ENCODE measurements at regions not wholly inside any gene's neighbourhood (a gene's known extent, or its start where the extent isn't known, plus 50 kb on each side); places are given as distances from the start of the nearest gene placed in this dataset.

DNA sequence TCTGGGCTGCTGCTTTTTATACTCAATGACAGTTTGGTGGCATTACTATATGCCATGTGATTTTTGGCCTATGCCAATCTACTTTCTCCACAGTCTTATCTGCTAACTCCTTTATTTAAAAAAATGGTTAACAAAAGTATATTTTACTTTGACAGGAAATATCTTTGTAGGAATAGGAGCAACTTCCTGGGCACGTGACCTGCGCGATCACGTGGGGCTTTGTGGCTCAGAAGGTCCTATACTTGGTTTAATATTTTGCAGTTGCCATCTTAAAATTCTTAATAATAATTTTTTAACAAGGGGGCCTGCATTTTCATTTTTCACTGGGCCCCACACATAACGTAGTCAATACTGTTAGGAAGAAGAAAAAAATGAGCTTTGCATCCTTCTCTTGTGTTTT, 249.7 kb downstream of the ACTR3 start:
- TF ChIP-seq CTCF (conservative IDR thresholded peaks at IDR 0.05 in 1 of 2, IDR thresholded peaks at IDR 0.05 in 1 of 2; ENCODE audit: low read depth in 1 of 2, low read length in 2 of 2) (no peak), EZH2 (IDR thresholded peaks at IDR 0.05; ENCODE audit: low read length, missing control alignments) (no peak)

All from fibroblast of lung (primary cell).